Pancreas (tissue), 10 donors: ENCODE measurements at regions not wholly inside any gene's neighbourhood (a gene's known extent, or its start where the extent isn't known, plus 50 kb on each side); places are given as distances from the start of the nearest gene placed in this dataset.

Experiments used
- ATAC-seq, 4 donors: fragments of 200-7000 bp; cut with Tn5 transposase; one replicate each; pipeline versions ENCODE4 v1.8.0 to v1.9.1; 2020; ENCODE audit warnings: mild to moderate bottlenecking in 4 of 4, moderate library complexity in 4 of 4
- DNase-seq, 6 donors: peaks; one replicate each; pipeline ENCODE4 v3.0.0-alpha.2; 2020
- FAIRE-seq: peaks from 2 replicates; lab custom pipeline; 2012; peaks lifted over from hg19 to GRCh38; lab: Jason Lieb, UNC
- H3K27ac ChIP-seq, 4 donors: fragments of 200-600 bp; sonication (generic); 1 replicate in 3 of 4; 2 replicates in 1 of 4; pipeline versions ENCODE4 v1.5.0 to v1.8.0; 2020
- H3K27me3 ChIP-seq, 4 donors: fragments of 200-600 bp; one replicate each; pipeline ENCODE4 v1.8.0; 2021
- H3K36me3 ChIP-seq, 3 donors: fragments of 200-600 bp; sonication (generic) in 1 of 3; one replicate each; pipeline versions ENCODE4 v1.5.0 to v1.8.0; 2020 to 2021
- H3K4me1 ChIP-seq, 3 donors: fragments of 200-600 bp; one replicate each; pipeline ENCODE4 v1.8.0; 2021
- H3K4me3 ChIP-seq, 4 donors: fragments of 200-600 bp; sonication (generic) in 2 of 4; one replicate each; pipeline versions ENCODE4 v1.5.0 to v1.8.0; 2020 to 2021
- H3K9me3 ChIP-seq, 4 donors: fragments of 200-600 bp; one replicate each; pipeline ENCODE4 v1.8.0; 2021
- CTCF ChIP-seq, 4 donors: fragments of 200-600 bp; sonication (generic) in 3 of 4; IDR thresholded peaks; one replicate each; pipeline versions ENCODE4 v1.5.0 to v1.8.0; 2021; ENCODE audit warnings: antibody characterized with exemption in 4 of 4
- WGBS, 2 donors: extraction: QIAGEN DNeasy Blood & Tissue Kit; methylation state at CpG; one replicate each; pipeline ENCODE4 v1.1.7; 2013; 5-methylcytosine and 5-hydroxymethylcytosine counted together
- intact Hi-C, 3 donors: fragments of 100-400 bp; cut with DNase I; formaldehyde crosslinking; loops; one replicate each; pipeline versions ENCODE4 v1.11.1 to v1.14.2; 2022
- donor health status: healthy with polysubstance abuse.
- donor health status: DM: no; HTN: no; CAD: no; lungs with moderate emphysema.
- donor health status: DM: no; HTN: no; CAD: no.
- donor health status: control.
- donor health status: control.
- donor health status: Bipolar disorder and iron deficiency.
- donor health status: DM: yes; HTN: yes; CAD: no.
- donor health status: DM: no; HTN: no; CAD: no.
- donor health status: DM: no; HTN: no; CAD: no.
- donor health status: DM: yes; HTN: yes; CAD: no.

DNA sequence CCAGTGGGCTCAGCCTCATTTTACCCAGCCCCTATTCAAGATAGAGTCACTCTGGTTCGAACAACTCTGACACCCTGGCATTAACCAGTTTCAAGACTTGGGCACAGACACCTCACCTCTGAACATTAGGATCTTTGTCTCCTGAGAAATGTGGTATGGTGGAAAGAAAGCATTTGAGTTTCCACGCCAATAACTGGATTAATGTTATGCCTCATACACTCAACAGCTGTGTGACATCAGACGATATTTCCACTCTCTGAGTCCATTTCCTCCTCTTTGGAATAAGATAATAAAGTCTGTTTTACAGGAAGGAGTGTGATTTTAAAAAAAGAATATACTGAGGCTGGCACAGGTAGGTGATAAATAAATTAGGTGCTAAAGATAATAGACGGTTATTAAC, 121.3 kb upstream of the CHL1 start:
- no peak for TF ChIP-seq CTCF (IDR thresholded peaks at IDR 0.05)
- WGBS, 2 donors: 42 to 54% methylated on average over 4 of the region's 4 CpGs
- ATAC-seq: peak in 3 of 4 donors; percentile 26 to 55 (median 44)
- Histone ChIP-seq H3K27ac (peak overlapping the region in 1 of 4 donors; percentile 8), H3K4me1 (no peaks in the 10 kb centered on the region), H3K36me3 (no peaks in the 10 kb centered on the region), H3K9me3 (no peaks in the 10 kb centered on the region), H3K27me3 (no peaks in the 10 kb centered on the region), H3K4me3 (no peak overlapping the region)
- intact Hi-C loops: no loop called here
- DNase-seq: no peak
- no peak for FAIRE-seq

GRCh38 chr3:79542-79941, 117.0 kb upstream of the CHL1 start:
- intact Hi-C loops: no loop called here

DNA sequence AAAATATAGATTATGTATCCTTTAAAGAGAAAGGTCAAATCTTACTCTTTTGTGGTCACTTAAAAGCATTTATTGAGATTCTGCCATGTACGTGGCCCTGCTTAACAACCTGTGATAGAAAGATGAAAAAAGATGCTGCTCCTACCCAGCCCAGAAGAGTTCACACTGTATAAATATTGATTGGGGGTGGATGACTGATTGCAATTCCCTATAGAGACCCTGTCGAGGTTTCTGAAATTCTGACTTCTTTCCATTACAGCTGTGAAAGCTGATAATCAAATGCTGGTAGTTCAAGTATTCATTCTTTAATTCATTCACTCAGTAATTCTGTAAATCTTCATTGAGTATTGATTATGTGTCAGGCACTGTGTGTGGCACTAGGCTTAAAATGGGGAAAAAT, 114.1 kb upstream of the CHL1 start:
- Histone ChIP-seq H3K36me3 (no peaks in the 10 kb centered on the region), H3K4me3 (no peak overlapping the region), H3K27me3 (no peaks in the 10 kb centered on the region), H3K4me1 (no peaks in the 10 kb centered on the region), H3K27ac (no peak overlapping the region), H3K9me3 (no peaks in the 10 kb centered on the region)
- FAIRE-seq (no peak), ATAC-seq (no peak), DNase-seq (no peak)
- intact Hi-C loops: no loop called here
- WGBS, 2 donors: 32 to 38% methylated on average over 2 of the region's 2 CpGs
- TF ChIP-seq CTCF (IDR thresholded peaks at IDR 0.05): no peak

More at GRCh38 chr3:79542-79941, 117.0 kb upstream of the CHL1 start:
- FAIRE-seq: no peak
- no peak for ATAC-seq
- 45 to 49% methylated on average over 2 of the region's 2 CpGs for WGBS, 2 donors
- TF ChIP-seq CTCF (IDR thresholded peaks at IDR 0.05): no peak
- DNase-seq: no peak
- Histone ChIP-seq H3K27me3 (no peaks in the 10 kb centered on the region), H3K4me3 (no peak overlapping the region), H3K9me3 (no peaks in the 10 kb centered on the region), H3K4me1 (no peaks in the 10 kb centered on the region), H3K27ac (no peak overlapping the region), H3K36me3 (no peaks in the 10 kb centered on the region)

- H3K4me3 ChIP-seq: no peak overlapping the region
- H3K4me1 ChIP-seq: no peaks in the 10 kb centered on the region
- no peak overlapping the region for H3K27ac ChIP-seq
- ATAC-seq: no peak
- no peaks in the 10 kb centered on the region for H3K27me3 ChIP-seq
- WGBS, 2 donors: 82 to 90% methylated on average over 2 of the region's 2 CpGs
- no peak for FAIRE-seq
- no peak for DNase-seq
- no peak for TF ChIP-seq CTCF (IDR thresholded peaks at IDR 0.05)
- no peaks in the 10 kb centered on the region for H3K36me3 ChIP-seq
- H3K9me3 ChIP-seq: no peaks in the 10 kb centered on the region
- intact Hi-C loops: no loop called here
Observed at GRCh38 chr3:83096-83495, 113.5 kb upstream of the CHL1 start.

DNA sequence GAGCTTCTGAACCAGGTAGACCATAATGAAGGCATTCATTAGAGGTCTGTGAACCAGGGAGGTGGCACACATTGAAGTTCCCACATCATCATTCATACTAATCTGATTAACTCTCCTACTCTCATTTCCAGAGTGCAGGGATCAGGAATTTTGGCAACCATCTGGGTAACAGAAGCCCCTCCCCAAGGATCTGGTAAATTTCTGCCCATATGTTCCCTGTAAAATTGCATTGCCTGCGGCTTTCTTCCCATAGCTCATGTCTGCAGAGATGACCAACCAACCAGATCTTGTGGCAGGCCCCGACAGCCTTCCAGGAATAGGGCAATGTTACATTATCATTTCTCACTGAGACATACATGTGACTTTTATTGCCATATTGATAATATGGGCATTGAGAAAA, 111.4 kb upstream of the CHL1 start:
- Histone ChIP-seq H3K4me1 (no peaks in the 10 kb centered on the region), H3K9me3 (no peaks in the 10 kb centered on the region), H3K27me3 (no peaks in the 10 kb centered on the region), H3K4me3 (no peak overlapping the region), H3K27ac (no peak overlapping the region), H3K36me3 (no peaks in the 10 kb centered on the region)
- intact Hi-C loops: no loop called here
- ATAC-seq (no peak), FAIRE-seq (no peak), DNase-seq (no peak)
- 58 to 64% methylated on average over 2 of the region's 2 CpGs for WGBS, 2 donors
- no peak for TF ChIP-seq CTCF (IDR thresholded peaks at IDR 0.05)
